ENCODE measurements at regions not wholly inside any gene's neighbourhood (a gene's known extent, or its start where the extent isn't known, plus 50 kb on each side); places are given as distances from the start of the nearest gene placed in this dataset.

DNA sequence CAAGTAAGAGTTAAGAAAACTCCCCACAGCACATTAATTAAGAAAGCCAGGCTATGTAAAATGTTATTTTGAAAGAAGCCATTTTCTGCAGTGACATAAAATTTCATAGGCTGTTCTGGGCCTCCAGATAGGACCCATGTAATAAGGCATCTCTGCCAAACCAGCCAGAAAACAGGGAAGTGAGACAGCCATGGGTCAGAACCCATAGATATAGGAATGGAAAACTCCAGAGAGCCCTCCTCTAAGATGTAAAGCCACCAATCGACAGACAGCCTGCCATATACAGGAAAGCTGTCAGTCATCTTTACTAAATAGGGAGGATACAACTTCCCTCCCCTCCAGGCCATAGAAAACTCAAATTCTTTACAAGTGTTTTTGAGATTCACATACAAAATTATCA, 493.3 kb downstream of the COG6 start:
- intact Hi-C loops (cut with micrococcal nuclease) (no loop called here), in situ Hi-C loops (cut with MboI) (no loop called here)
- FAIRE-seq = no peak
- no peak overlapping the region for H3K27ac ChIP-seq (ENCODE audit: extremely low read depth, low read depth, low read length)
- no peaks in the 10 kb centered on the region for H3K9me3 ChIP-seq (replicated peaks; ENCODE audit: control insufficient read depth, insufficient read depth, low read depth, low read length)
- H3K4me2 ChIP-seq (ENCODE audit: insufficient read depth, low read length) = no peak overlapping the region
- no peak for TF ChIP-seq ZSCAN32 (CRISPR knock-in tag; IDR thresholded peaks at IDR 0.05)
- no peak for TF ChIP-seq HDAC2 (IDR thresholded peaks at IDR 0.05)
- TF ChIP-seq TEAD4 (IDR thresholded peaks at IDR 0.05; ENCODE audit: low read length) = no peak
- no peak for TF ChIP-seq TEAD4 (CRISPR knock-in tag; IDR thresholded peaks at IDR 0.05; ENCODE audit: borderline replicate concordance)
- no peak for TF ChIP-seq ZZZ3 (IDR thresholded peaks at IDR 0.05)
- TF ChIP-seq MTA3 (IDR thresholded peaks at IDR 0.05; ENCODE audit: borderline replicate concordance) = no peak
- no peaks in the 10 kb centered on the region for H4K20me1 ChIP-seq (replicated peaks; ENCODE audit: control insufficient read depth, insufficient read depth, low read length)
- no peaks in the 10 kb centered on the region for H3K36me3 ChIP-seq (ENCODE audit: control insufficient read depth, insufficient read depth, low read length)
- H3K27me3 ChIP-seq (ENCODE audit: control insufficient read depth in 2 of 2, insufficient read depth in 2 of 2, low read length in 2 of 2) = peaks cover 0 to 17% of the 10 kb centered on the region in 2 experiments; a peak in 3 of 5 replicates
- ChIA-PET POLR2A (no interaction called here), CTCF (ENCODE audit: low intra/inter-chr PET ratio) (no interaction called here)
- no peak for ATAC-seq
- H3K9me1 ChIP-seq (ENCODE audit: control insufficient read depth, insufficient read depth, low read length) = no peaks in the 10 kb centered on the region
- 0% methylated on average over 1 of the region's 1 CpG for WGBS (ENCODE audit: insufficient coverage, low coverage, missing lambda C conversion rate)
- H3K4me1 ChIP-seq (replicated peaks in 1 of 2; ENCODE audit: control insufficient read depth in 2 of 2, insufficient read depth in 2 of 2, low read length in 2 of 2) = no peaks in the 10 kb centered on the region
- no peak for DNase-seq (ENCODE audit: extremely low read depth in 1 of 4, low spot score in 3 of 4)
- H3K9ac ChIP-seq (ENCODE audit: insufficient read depth in 1 of 2, low read depth in 2 of 2, low read length in 2 of 2) = no peak overlapping the region
- no peak overlapping the region for H3K4me3 ChIP-seq
- H3K79me2 ChIP-seq (ENCODE audit: control insufficient read depth, insufficient read depth, low read length) = no peaks in the 10 kb centered on the region
- no peak overlapping the region for H2AFZ ChIP-seq (ENCODE audit: low read depth, low read length)
- BruUV-seq (replicated peaks) = no TSS peak

GRCh38 chr13:40149611-40150274, 494.3 kb downstream of the COG6 start:
- Histone ChIP-seq H3K27me3 (ENCODE audit: control insufficient read depth in 2 of 2, insufficient read depth in 2 of 2, low read length in 2 of 2) (peaks cover 0 to 9% of the 10 kb centered on the region in 2 experiments; a peak in 3 of 5 replicates), H3K9ac (ENCODE audit: insufficient read depth in 1 of 2, low read depth in 2 of 2, low read length in 2 of 2) (no peak overlapping the region), H3K9me3 (replicated peaks; ENCODE audit: control insufficient read depth, insufficient read depth, low read depth, low read length) (no peaks in the 10 kb centered on the region), H3K4me1 (replicated peaks in 1 of 2; ENCODE audit: control insufficient read depth in 2 of 2, insufficient read depth in 2 of 2, low read length in 2 of 2) (no peaks in the 10 kb centered on the region), H4K20me1 (replicated peaks; ENCODE audit: control insufficient read depth, insufficient read depth, low read length) (no peaks in the 10 kb centered on the region), H3K4me2 (ENCODE audit: insufficient read depth, low read length) (no peak overlapping the region), H3K79me2 (ENCODE audit: control insufficient read depth, insufficient read depth, low read length) (no peaks in the 10 kb centered on the region), H3K36me3 (ENCODE audit: control insufficient read depth, insufficient read depth, low read length) (no peaks in the 10 kb centered on the region), H3K27ac (ENCODE audit: extremely low read depth, low read depth, low read length) (no peak overlapping the region), H3K4me3 (no peak overlapping the region), H2AFZ (ENCODE audit: low read depth, low read length) (no peak overlapping the region), H3K9me1 (ENCODE audit: control insufficient read depth, insufficient read depth, low read length) (no peaks in the 10 kb centered on the region)
- POLR2A ChIA-PET = no interaction called here
- BruUV-seq (replicated peaks) = no TSS peak
- CTCF ChIA-PET (ENCODE audit: low intra/inter-chr PET ratio) = no interaction called here
- DNase-seq (ENCODE audit: extremely low read depth in 1 of 4, low spot score in 3 of 4) (no peak), FAIRE-seq (no peak), ATAC-seq (no peak)
- 3% methylated on average over 6 of the region's 6 CpGs for WGBS (ENCODE audit: insufficient coverage, low coverage, missing lambda C conversion rate)
- in situ Hi-C loops (cut with MboI) = no loop called here
- intact Hi-C loops (cut with micrococcal nuclease) = no loop called here
- TF ChIP-seq ZFP30 (CRISPR knock-in tag; IDR thresholded peaks at IDR 0.05; ENCODE audit: borderline replicate concordance) = no peak
- TF ChIP-seq, protein P1, sequence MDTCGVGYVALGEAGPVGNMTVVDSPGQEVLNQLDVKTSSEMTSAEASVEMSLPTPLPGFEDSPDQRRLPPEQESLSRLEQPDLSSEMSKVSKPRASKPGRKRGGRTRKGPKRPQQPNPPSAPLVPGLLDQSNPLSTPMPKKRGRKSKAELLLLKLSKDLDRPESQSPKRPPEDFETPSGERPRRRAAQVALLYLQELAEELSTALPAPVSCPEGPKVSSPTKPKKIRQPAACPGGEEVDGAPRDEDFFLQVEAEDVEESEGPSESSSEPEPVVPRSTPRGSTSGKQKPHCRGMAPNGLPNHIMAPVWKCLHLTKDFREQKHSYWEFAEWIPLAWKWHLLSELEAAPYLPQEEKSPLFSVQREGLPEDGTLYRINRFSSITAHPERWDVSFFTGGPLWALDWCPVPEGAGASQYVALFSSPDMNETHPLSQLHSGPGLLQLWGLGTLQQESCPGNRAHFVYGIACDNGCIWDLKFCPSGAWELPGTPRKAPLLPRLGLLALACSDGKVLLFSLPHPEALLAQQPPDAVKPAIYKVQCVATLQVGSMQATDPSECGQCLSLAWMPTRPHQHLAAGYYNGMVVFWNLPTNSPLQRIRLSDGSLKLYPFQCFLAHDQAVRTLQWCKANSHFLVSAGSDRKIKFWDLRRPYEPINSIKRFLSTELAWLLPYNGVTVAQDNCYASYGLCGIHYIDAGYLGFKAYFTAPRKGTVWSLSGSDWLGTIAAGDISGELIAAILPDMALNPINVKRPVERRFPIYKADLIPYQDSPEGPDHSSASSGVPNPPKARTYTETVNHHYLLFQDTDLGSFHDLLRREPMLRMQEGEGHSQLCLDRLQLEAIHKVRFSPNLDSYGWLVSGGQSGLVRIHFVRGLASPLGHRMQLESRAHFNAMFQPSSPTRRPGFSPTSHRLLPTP (IDR thresholded peaks at IDR 0.05; ENCODE audit: borderline replicate concordance, extremely low read depth, insufficient read length) = no peak
- no peak for TF ChIP-seq MLX (CRISPR knock-in tag; conservative IDR thresholded peaks at IDR 0.05)
- no peak for TF ChIP-seq TAF15 (IDR thresholded peaks at IDR 0.05; ENCODE audit: low read depth, low read length)
- no peak for TF ChIP-seq SRF (CRISPR knock-in tag; IDR thresholded peaks at IDR 0.05)
- no peak for TF ChIP-seq ZNF41 (CRISPR knock-in tag; conservative IDR thresholded peaks at IDR 0.05)
- TF ChIP-seq IRF2 (CRISPR knock-in tag; IDR thresholded peaks at IDR 0.05) = no peak
